GM18907 (cell line): ENCODE measurements at regions not wholly inside any gene's neighbourhood (a gene's known extent, or its start where the extent isn't known, plus 50 kb on each side); places are given as distances from the start of the nearest gene placed in this dataset.

Source experiments
- ATAC-seq: cut with Tn5 transposase; IDR thresholded peaks from one replicate; pipeline ENCODE4 v1.9.1; 2021; ENCODE audit warnings: mild to moderate bottlenecking, moderate library complexity; ENCODE audit not compliant: unreplicated experiment

- ATAC-seq, result no peak
These were observed 270.1 kb upstream of the POU3F3 start for GRCh38 chr2:104583811-104584210.

GRCh38 chr2:104584393-104584792, 269.5 kb upstream of the POU3F3 start:
- no peak for ATAC-seq

- ATAC-seq, result no peak
These were observed 258.3 kb upstream of the POU3F3 start for GRCh38 chr2:104595576-104595975.

- no peak for ATAC-seq
These were observed 256.0 kb upstream of the POU3F3 start for GRCh38 chr2:104597942-104598341.

- ATAC-seq, result no peak
These were observed 255.3 kb upstream of the POU3F3 start for GRCh38 chr2:104598636-104599035.

GRCh38 chr2:104599787-104600510, 254.0 kb upstream of the POU3F3 start:
- ATAC-seq, result no peak

- ATAC-seq, result no peak
These were observed 247.9 kb upstream of the POU3F3 start for GRCh38 chr2:104606056-104606455.

- no peak for ATAC-seq
These were observed 237.1 kb upstream of the POU3F3 start for GRCh38 chr2:104616856-104617255.

- no peak for ATAC-seq
These were observed 233.1 kb upstream of the POU3F3 start for GRCh38 chr2:104620801-104621200.

- no peak for ATAC-seq
These were observed 218.3 kb upstream of the POU3F3 start for GRCh38 chr2:104635608-104636007.

- ATAC-seq, result no peak
These were observed 215.6 kb upstream of the POU3F3 start for GRCh38 chr2:104638190-104638858.

- no peak for ATAC-seq
These were observed 215.1 kb upstream of the POU3F3 start for GRCh38 chr2:104638859-104639202.

GRCh38 chr2:104641786-104642185, 212.1 kb upstream of the POU3F3 start:
- ATAC-seq, result no peak

- no peak for ATAC-seq
These were observed 205.5 kb upstream of the POU3F3 start for GRCh38 chr2:104648376-104648775.

- ATAC-seq, result no peak
These were observed 204.0 kb upstream of the POU3F3 start for GRCh38 chr2:104649866-104650265.

GRCh38 chr2:104650405-104650996, 203.4 kb upstream of the POU3F3 start:
- ATAC-seq, result no peak

- ATAC-seq, result no peak
These were observed 199.1 kb upstream of the POU3F3 start for GRCh38 chr2:104654811-104655210.

GRCh38 chr2:104656571-104657163, 197.2 kb upstream of the POU3F3 start:
- no peak for ATAC-seq

GRCh38 chr2:104658144-104658835, 195.6 kb upstream of the POU3F3 start:
- ATAC-seq, result no peak

GRCh38 chr2:104658904-104659591, 194.9 kb upstream of the POU3F3 start:
- no peak for ATAC-seq

- no peak for ATAC-seq
These were observed 192.9 kb upstream of the POU3F3 start for GRCh38 chr2:104660991-104661390.
